PC-3 (cell line): ENCODE measurements at regions not wholly inside any gene's neighbourhood (a gene's known extent, or its start where the extent isn't known, plus 50 kb on each side); places are given as distances from the start of the nearest gene placed in this dataset.

Experiments used
- ATAC-seq: fragments of 200-7000 bp; cut with Tn5 transposase; 2 replicates; pipeline ENCODE4 v1.9.1; 2020; ENCODE audit warnings: mild to moderate bottlenecking, moderate library complexity
- BruUV-seq: library from RNA; stranded (reverse); fragments of 400-500 nt; replicated peaks from 2 replicates; lab custom pipeline; 2021; lab: Mats Ljungman, UMichigan
- CTCF ChIA-PET: fragments of 300-600 bp; sonication (Branson Sonifier 250); formaldehyde crosslinking; loops from one replicate; lab custom pipeline; 2022; ENCODE audit warnings: antibody characterized with exemption; lab: Charles Lee
- POLR2A ChIA-PET: fragments of 300-600 bp; sonication (Branson Sonifier 250); formaldehyde crosslinking; loops from one replicate; lab custom pipeline; 2022; ENCODE audit warnings: antibody characterized with exemption; ENCODE audit not compliant: unreplicated experiment; lab: Charles Lee
- DNase-seq: peaks from one replicate; pipeline ENCODE4 v3.0.0-alpha.2; 2015
- H2AFZ ChIP-seq: fragments of 300-600 bp; sonication (generic); 2 replicates; pipeline ENCODE4 v1.6.0; 2016; ENCODE audit warnings: antibody characterized with exemption, low read length
- H3F3A ChIP-seq: fragments of 300-600 bp; sonication (generic); one replicate; pipeline ENCODE4 v1.6.0; 2017; ENCODE audit warnings: antibody characterized with exemption, low read length, control low read depth, mild to moderate bottlenecking; ENCODE audit not compliant: unreplicated experiment
- H3K27ac ChIP-seq: fragments of 300-600 bp; sonication (generic); 2 replicates; pipeline ENCODE4 v1.5.1; 2016; ENCODE audit warnings: mild to moderate bottlenecking, low read length
- H3K27me3 ChIP-seq: fragments of 300-600 bp; sonication (generic); 2 replicates; pipeline ENCODE4 v1.6.1; 2016; ENCODE audit warnings: low read length, mixed read lengths
- H3K36me3 ChIP-seq: fragments of 300-600 bp; sonication (generic); 2 replicates; pipeline ENCODE4 v1.6.1; 2016; ENCODE audit warnings: low read depth, mixed run types, low read length, mixed read lengths
- H3K4me1 ChIP-seq: fragments of 300-600 bp; sonication (generic); 2 replicates; pipeline ENCODE4 v1.5.1; 2016; ENCODE audit warnings: low read length; ENCODE audit not compliant: insufficient read depth
- H3K4me2 ChIP-seq: fragments of 300-600 bp; sonication (generic); 2 replicates; pipeline ENCODE4 v1.6.0; 2016; ENCODE audit warnings: low read length
- H3K4me3 ChIP-seq: fragments of 300-600 bp; sonication (generic); 2 replicates; pipeline ENCODE4 v1.5.1; 2016; ENCODE audit warnings: mild to moderate bottlenecking, low read length, mixed read lengths
- H3K79me2 ChIP-seq: fragments of 300-600 bp; sonication (generic); 2 replicates; pipeline ENCODE4 v1.6.1; 2017; ENCODE audit warnings: low read length, mixed read lengths
- H3K9ac ChIP-seq: fragments of 300-600 bp; sonication (generic); 2 replicates; pipeline ENCODE4 v1.6.0; 2016; ENCODE audit warnings: mild to moderate bottlenecking, low read length
- H3K9me2 ChIP-seq: fragments of 300-600 bp; sonication (generic); replicated peaks from 2 replicates; pipeline ENCODE4 v1.6.1; 2016; ENCODE audit warnings: mixed run types, low read length, mixed read lengths
- H3K9me3 ChIP-seq: fragments of 300-600 bp; sonication (generic); 2 replicates; pipeline ENCODE4 v1.6.1; 2016; ENCODE audit warnings: low read length, mixed read lengths
- H4K20me1 ChIP-seq: fragments of 300-600 bp; sonication (generic); 2 replicates; pipeline ENCODE4 v1.6.1; 2016; ENCODE audit warnings: low read length, mixed read lengths
- EZH2 ChIP-seq: fragments of 300-600 bp; sonication (generic); IDR thresholded peaks from one replicate; pipeline ENCODE4 v1.6.1; 2017; ENCODE audit warnings: antibody characterized with exemption, mild to moderate bottlenecking, low read length; ENCODE audit not compliant: unreplicated experiment
- EZH2phosphoT487 ChIP-seq: fragments of 300-600 bp; sonication (generic); IDR thresholded peaks from 2 replicates; pipeline ENCODE4 v1.6.1; 2018; ENCODE audit warnings: mild to moderate bottlenecking, antibody characterized with exemption, low read length, borderline replicate concordance
- intact Hi-C: fragments of 100-400 bp; cut with micrococcal nuclease; formaldehyde crosslinking; loops from 2 replicates; pipeline ENCODE4 v1.9.0; 2023
- TF ChIP-seq, protein P1 (sequence below): fragments of 300-600 bp; sonication (generic); conservative IDR thresholded peaks from 2 replicates; pipeline ENCODE4 v1.5.1; 2017; ENCODE audit warnings: antibody characterized with exemption, low read depth, mild to moderate bottlenecking, low read length

DNA sequence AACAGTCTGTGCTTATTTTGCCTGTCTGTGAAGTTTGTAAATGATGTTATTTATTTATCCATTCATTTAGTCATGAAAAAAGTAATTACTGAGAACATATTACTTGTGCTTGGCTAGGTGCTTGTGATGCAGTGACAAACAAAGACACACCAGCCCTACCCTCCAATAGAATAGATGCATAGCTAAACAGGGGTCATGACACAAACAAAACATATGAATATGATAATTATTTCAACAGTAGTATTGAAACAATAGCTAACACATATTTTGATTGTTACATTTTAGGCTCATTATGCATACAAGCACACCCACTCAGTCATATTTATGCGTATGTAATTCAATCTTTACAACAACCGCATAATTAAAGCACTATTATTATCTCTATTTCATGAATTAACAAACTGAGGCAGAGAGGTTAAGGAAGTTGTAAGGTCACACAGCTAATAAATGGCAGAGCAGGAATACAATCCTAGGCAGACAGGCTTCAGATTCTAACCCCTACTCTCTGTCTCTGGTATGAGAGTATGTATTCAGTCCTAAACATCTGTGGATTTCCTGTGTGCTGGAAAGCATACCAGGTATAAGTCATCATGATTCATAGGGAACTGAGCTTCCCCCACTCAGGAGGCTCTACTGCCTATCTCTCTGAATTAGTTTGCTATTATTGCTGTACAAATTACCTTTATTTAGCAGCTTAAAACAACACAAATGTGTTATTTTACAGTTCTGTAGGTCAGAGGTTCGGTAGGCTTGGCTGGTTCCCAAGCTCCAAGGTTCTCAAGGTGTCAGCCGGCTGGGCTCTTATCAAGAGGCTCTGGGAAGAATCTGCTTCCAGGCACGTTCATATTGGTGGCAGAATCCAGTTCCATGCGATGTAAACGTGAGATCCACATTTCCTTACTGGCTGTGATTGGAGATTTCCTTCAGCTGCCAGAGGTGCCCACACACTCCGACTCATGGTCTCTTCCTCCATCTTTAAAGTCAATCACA lies 509.4 kb downstream of the GALC start:
- POLR2A ChIA-PET: interaction anchor here (0.5 kb wide), 1 partner anchor 768 kb away, joined by 4 read pairs; no protein-coding TSS in a partner anchor
- BruUV-seq: no TSS peak

GRCh38 chr14:87468531-87468930 lies 524.5 kb downstream of the GALC start:
- ATAC-seq (no peak), DNase-seq (no peak)
- no TSS peak for BruUV-seq
- H3F3A ChIP-seq: no peaks in the 10 kb centered on the region
- H3K4me1 ChIP-seq: no peaks in the 10 kb centered on the region
- no peak overlapping the region for H2AFZ ChIP-seq
- H3K4me2 ChIP-seq: no peak overlapping the region
- no peaks in the 10 kb centered on the region for H3K9me2 ChIP-seq
- no peak overlapping the region for H3K9ac ChIP-seq
- H3K36me3 ChIP-seq: no peaks in the 10 kb centered on the region
- H3K9me3 ChIP-seq: no peaks in the 10 kb centered on the region; the same call in 1 of the 2 replicates
- ChIA-PET POLR2A (no interaction called here), CTCF (no interaction called here)
- no peaks in the 10 kb centered on the region for H3K27me3 ChIP-seq
- intact Hi-C loops: no loop called here
- H3K79me2 ChIP-seq: no peaks in the 10 kb centered on the region
- H4K20me1 ChIP-seq: no peaks in the 10 kb centered on the region
- H3K4me3 ChIP-seq: no peak overlapping the region
- TF ChIP-seq EZH2phosphoT487 (no peak), EZH2 (no peak)
- TF ChIP-seq, protein P1, sequence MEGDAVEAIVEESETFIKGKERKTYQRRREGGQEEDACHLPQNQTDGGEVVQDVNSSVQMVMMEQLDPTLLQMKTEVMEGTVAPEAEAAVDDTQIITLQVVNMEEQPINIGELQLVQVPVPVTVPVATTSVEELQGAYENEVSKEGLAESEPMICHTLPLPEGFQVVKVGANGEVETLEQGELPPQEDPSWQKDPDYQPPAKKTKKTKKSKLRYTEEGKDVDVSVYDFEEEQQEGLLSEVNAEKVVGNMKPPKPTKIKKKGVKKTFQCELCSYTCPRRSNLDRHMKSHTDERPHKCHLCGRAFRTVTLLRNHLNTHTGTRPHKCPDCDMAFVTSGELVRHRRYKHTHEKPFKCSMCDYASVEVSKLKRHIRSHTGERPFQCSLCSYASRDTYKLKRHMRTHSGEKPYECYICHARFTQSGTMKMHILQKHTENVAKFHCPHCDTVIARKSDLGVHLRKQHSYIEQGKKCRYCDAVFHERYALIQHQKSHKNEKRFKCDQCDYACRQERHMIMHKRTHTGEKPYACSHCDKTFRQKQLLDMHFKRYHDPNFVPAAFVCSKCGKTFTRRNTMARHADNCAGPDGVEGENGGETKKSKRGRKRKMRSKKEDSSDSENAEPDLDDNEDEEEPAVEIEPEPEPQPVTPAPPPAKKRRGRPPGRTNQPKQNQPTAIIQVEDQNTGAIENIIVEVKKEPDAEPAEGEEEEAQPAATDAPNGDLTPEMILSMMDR: no peak
- H3K27ac ChIP-seq: no peak overlapping the region

More for the DNA sequence above, 509.4 kb downstream of the GALC start:
- Histone ChIP-seq H3K27ac (no peak overlapping the region), H4K20me1 (no peaks in the 10 kb centered on the region), H3K79me2 (no peaks in the 10 kb centered on the region), H3K27me3 (no peaks in the 10 kb centered on the region), H3K36me3 (no peaks in the 10 kb centered on the region), H2AFZ (no peak overlapping the region), H3F3A (no peaks in the 10 kb centered on the region), H3K4me3 (no peak overlapping the region), H3K9me2 (no peaks in the 10 kb centered on the region), H3K9ac (no peak overlapping the region), H3K4me1 (0 out of 2 replicates have a peak, but pooled peaks cover 4% of the 10 kb centered on the region), H3K9me3 (0 out of 2 replicates have a peak, but pooled peaks cover 9% of the 10 kb centered on the region), H3K4me2 (peak overlapping the region; percentile 22; the same call in 1 of the 2 replicates)
- no peak for ATAC-seq
- intact Hi-C loops: no loop called here
- DNase-seq: peak; percentile 51
- TF ChIP-seq EZH2: no peak
- TF ChIP-seq EZH2phosphoT487: no peak
- TF ChIP-seq, protein P1: no peak
- CTCF ChIA-PET: no interaction called here
